NCI-H128 (cell line): ENCODE measurements at regions not wholly inside any gene's neighbourhood (a gene's known extent, or its start where the extent isn't known, plus 50 kb on each side); places are given as distances from the start of the nearest gene placed in this dataset.

ENCODE experiments used
- DNase-seq: peaks from one replicate; lab custom pipeline; 2025; ENCODE audit not compliant: unreplicated experiment; lab: John Stamatoyannopoulos, UW

GRCh38 chr10:128604025-128604424, 477.8 kb upstream of the MKI67 start:
- no peak for DNase-seq

GRCh38 chr10:128605180-128605579, 479.0 kb upstream of the MKI67 start:
- no peak for DNase-seq

- DNase-seq, result no peak
Measured at GRCh38 chr10:128606055-128606454, 479.8 kb upstream of the MKI67 start.

GRCh38 chr10:128608791-128609190, 482.6 kb upstream of the MKI67 start:
- no peak for DNase-seq

- DNase-seq, result no peak
Measured at GRCh38 chr10:128609460-128609859, 483.2 kb upstream of the MKI67 start.

- no peak for DNase-seq
Measured at GRCh38 chr10:128610113-128610512, 483.9 kb upstream of the MKI67 start.

- no peak for DNase-seq
Measured at GRCh38 chr10:128612195-128612594, 486.0 kb upstream of the MKI67 start.

GRCh38 chr10:128612631-128613030, 486.4 kb upstream of the MKI67 start:
- DNase-seq, result no peak

- no peak for DNase-seq
Measured at GRCh38 chr10:128614016-128614605, 487.9 kb upstream of the MKI67 start.

- DNase-seq, result no peak
Measured at GRCh38 chr10:128614802-128615553, 488.8 kb upstream of the MKI67 start.

- DNase-seq, result no peak
Measured at GRCh38 chr10:128617532-128617931, 491.3 kb upstream of the MKI67 start.

- DNase-seq, result no peak
Measured at GRCh38 chr10:128622706-128623105, 496.5 kb upstream of the MKI67 start.

GRCh38 chr10:128623776-128624175, 497.6 kb upstream of the MKI67 start:
- DNase-seq, result no peak

GRCh38 chr10:128624656-128625530, 498.7 kb upstream of the MKI67 start:
- no peak for DNase-seq

- no peak for DNase-seq
Measured at GRCh38 chr10:128625926-128626325, 499.7 kb upstream of the MKI67 start.

GRCh38 chr10:128626397-128627000, 500.3 kb upstream of the MKI67 start:
- DNase-seq, result no peak

- DNase-seq, result no peak
Measured at GRCh38 chr10:128627811-128628210, 501.6 kb upstream of the MKI67 start.

- DNase-seq, result no peak
Measured at GRCh38 chr10:128628252-128628651, 502.0 kb upstream of the MKI67 start.

- no peak for DNase-seq
Measured at GRCh38 chr10:128629111-128630096, 503.2 kb upstream of the MKI67 start.

GRCh38 chr10:128630787-128631252, 504.6 kb upstream of the MKI67 start:
- no peak for DNase-seq
